GM04504 (cell line): ENCODE measurements at regions not wholly inside any gene's neighbourhood (a gene's known extent, or its start where the extent isn't known, plus 50 kb on each side); places are given as distances from the start of the nearest gene placed in this dataset.

Source experiments
- DNase-seq: peaks from one replicate; pipeline ENCODE4 v3.0.0-alpha.2; 2012; ENCODE audit warnings: low read depth

- no peak for DNase-seq
Observed at GRCh38 chr11:13104619-13105236, 95.6 kb downstream of the RASSF10 start.

- DNase-seq, result no peak
Observed at GRCh38 chr11:13105237-13105844, 96.2 kb downstream of the RASSF10 start.

GRCh38 chr11:13107544-13108044 lies 98.5 kb downstream of the RASSF10 start:
- no peak for DNase-seq

- no peak for DNase-seq
Observed at GRCh38 chr11:13108416-13108815, 99.3 kb downstream of the RASSF10 start.

GRCh38 chr11:13109616-13110015 lies 100.5 kb downstream of the RASSF10 start:
- no peak for DNase-seq

GRCh38 chr11:13110145-13110544 lies 101.0 kb downstream of the RASSF10 start:
- no peak for DNase-seq

- DNase-seq, result no peak
Observed at GRCh38 chr11:13110929-13111812, 102.1 kb downstream of the RASSF10 start.

GRCh38 chr11:13111813-13112130 lies 102.7 kb downstream of the RASSF10 start:
- no peak for DNase-seq

GRCh38 chr11:13114566-13115379 lies 105.7 kb downstream of the RASSF10 start:
- DNase-seq, result no peak

- DNase-seq, result no peak
Observed at GRCh38 chr11:13115380-13115675, 106.2 kb downstream of the RASSF10 start.

- no peak for DNase-seq
Observed at GRCh38 chr11:13116491-13116890, 107.4 kb downstream of the RASSF10 start.

- no peak for DNase-seq
Observed at GRCh38 chr11:13117344-13117743, 108.2 kb downstream of the RASSF10 start.

- DNase-seq, result peak; percentile 80
Observed at GRCh38 chr11:13118194-13118593, 109.1 kb downstream of the RASSF10 start.

- no peak for DNase-seq
Observed at GRCh38 chr11:13118650-13119049, 109.5 kb downstream of the RASSF10 start.

- no peak for DNase-seq
Observed at GRCh38 chr11:13119361-13119760, 110.2 kb downstream of the RASSF10 start.

- no peak for DNase-seq
Observed at GRCh38 chr11:13119941-13120520, 110.9 kb downstream of the RASSF10 start.

- no peak for DNase-seq
Observed at GRCh38 chr11:13120691-13121090, 111.6 kb downstream of the RASSF10 start.

GRCh38 chr11:13126430-13126829 lies 117.3 kb downstream of the RASSF10 start:
- DNase-seq, result no peak

- DNase-seq, result no peak
Observed at GRCh38 chr11:13127161-13127560, 118.0 kb downstream of the RASSF10 start.

GRCh38 chr11:13128354-13128753 lies 119.2 kb downstream of the RASSF10 start:
- no peak for DNase-seq

GRCh38 chr11:13134066-13134465 lies 125.0 kb downstream of the RASSF10 start:
- no peak for DNase-seq

- DNase-seq, result no peak
Observed at GRCh38 chr11:13134886-13135285, 125.8 kb downstream of the RASSF10 start.
